B cell (primary cell): ENCODE measurements at regions not wholly inside any gene's neighbourhood (a gene's known extent, or its start where the extent isn't known, plus 50 kb on each side); places are given as distances from the start of the nearest gene placed in this dataset.

Experiments used
- ATAC-seq: fragments of 200-7000 bp; cut with Tn5 transposase; one replicate; pipeline ENCODE4 v1.10.0; 2021; ENCODE audit warnings: low read depth, mild to moderate bottlenecking, moderate number of reproducible peaks, moderate library complexity
- CTCF ChIA-PET: fragments of 350-600 bp; sonication (Branson Sonifier 250); formaldehyde crosslinking; loops from one replicate; lab custom pipeline; 2021; ENCODE audit warnings: antibody characterized with exemption, inconsistent platforms; lab: Charles Lee
- POLR2A ChIA-PET: fragments of 350-600 bp; sonication (Branson Sonifier 250); formaldehyde crosslinking; loops from one replicate; lab custom pipeline; 2021; ENCODE audit warnings: antibody characterized with exemption; lab: Charles Lee
- DNase-seq: peaks from one replicate; pipeline ENCODE4 v3.0.0; 2013
- H2AFZ ChIP-seq: 2 replicates; pipeline ENCODE4 v1.6.1; 2012; ENCODE audit warnings: mild to moderate bottlenecking, low read depth, low read length; ENCODE audit not compliant: insufficient read depth, poor library complexity, severe bottlenecking
- H3K27ac ChIP-seq, 2 donors: 1 replicate in 1 of 2; 2 replicates in 1 of 2; pipeline ENCODE4 v1.5.1; 2012 to 2013; ENCODE audit warnings: low read length in 2 of 2, mild to moderate bottlenecking in 2 of 2, moderate library complexity in 1 of 2
- H3K27me3 ChIP-seq, 4 experiments: fragments of 200-600 bp in 1 of 4; sonication (generic) in 1 of 4; replicated peaks in 1 of 4; 1 replicate in 2 of 4; 2 replicates in 2 of 4; pipeline versions ENCODE4 v1.6.1 to v1.7.0; 2013 to 2016; ENCODE audit warnings: low read length in 3 of 4, mild to moderate bottlenecking in 2 of 4, mixed read lengths in 1 of 4, moderate library complexity in 1 of 4; ENCODE audit not compliant: insufficient read depth in 4 of 4, control insufficient read depth in 3 of 4; ENCODE audit errors: control extremely low read depth in 1 of 4
- H3K36me3 ChIP-seq, 2 experiments: replicated peaks in 1 of 2; 1 replicate in 1 of 2; 2 replicates in 1 of 2; pipeline versions ENCODE4 v1.6.1 to v1.7.1; 2013; ENCODE audit warnings: low read length in 1 of 2; ENCODE audit not compliant: insufficient read depth in 2 of 2, control insufficient read depth in 1 of 2; ENCODE audit errors: control extremely low read depth in 1 of 2, extremely low read depth in 1 of 2
- H3K4me1 ChIP-seq, 2 donors: fragments of 200-600 bp in 1 of 2; sonication (generic) in 1 of 2; 1 replicate in 1 of 2; 2 replicates in 1 of 2; pipeline versions ENCODE4 v1.5.1 to v1.6.1; 2013 to 2017; ENCODE audit warnings: low read length in 2 of 2; ENCODE audit not compliant: control insufficient read depth in 2 of 2, insufficient read depth in 2 of 2
- H3K4me2 ChIP-seq: replicated peaks from 2 replicates; pipeline ENCODE3; 2012; ENCODE audit warnings: mild to moderate bottlenecking, low read depth, low read length; ENCODE audit not compliant: poor library complexity, severe bottlenecking
- H3K4me3 ChIP-seq, 5 experiments: fragments of 200-600 bp in 1 of 5; sonication (generic) in 1 of 5; 1 replicate in 3 of 5; 2 replicates in 2 of 5; pipeline versions ENCODE4 v1.5.1 to v1.7.0; 2011 to 2016; ENCODE audit warnings: low read length in 4 of 5, mild to moderate bottlenecking in 4 of 5, low read depth in 2 of 5, control low read depth in 1 of 5, moderate library complexity in 1 of 5; ENCODE audit not compliant: insufficient read depth in 1 of 5; ENCODE audit errors: control extremely low read depth in 1 of 5, extremely low read depth in 1 of 5
- H3K79me2 ChIP-seq: fragments of 200-600 bp; sonication (generic); one replicate; pipeline ENCODE4 v1.6.0; 2016; ENCODE audit warnings: low read length; ENCODE audit not compliant: control insufficient read depth, insufficient read depth
- H3K9ac ChIP-seq: fragments of 200-600 bp; sonication (generic); 2 replicates; pipeline ENCODE4 v1.6.1; 2017; ENCODE audit warnings: mild to moderate bottlenecking, low read length, moderate library complexity
- H3K9me3 ChIP-seq, 3 donors: one replicate each; pipeline versions ENCODE4 v1.6.1 to v1.7.1; 2013; ENCODE audit warnings: low read length in 2 of 3; ENCODE audit not compliant: control insufficient read depth in 2 of 3, insufficient read depth in 1 of 3; ENCODE audit errors: control extremely low read depth in 1 of 3
- H4K20me1 ChIP-seq: 2 replicates; pipeline ENCODE4 v1.6.0; 2012; ENCODE audit warnings: mild to moderate bottlenecking, low read length; ENCODE audit not compliant: insufficient read depth, control insufficient read depth, poor library complexity, severe bottlenecking
- H3K27ac Mint-ChIP-seq: one replicate; pipeline ENCODE4 v1.8.0; 2021; ENCODE audit warnings: mixed read lengths
- H3K27me3 Mint-ChIP-seq: one replicate; pipeline ENCODE4 v1.8.0; 2021; ENCODE audit warnings: mixed read lengths
- H3K4me1 Mint-ChIP-seq: one replicate; pipeline ENCODE4 v1.8.0; 2021; ENCODE audit warnings: mixed read lengths
- H3K4me3 Mint-ChIP-seq: one replicate; pipeline ENCODE4 v1.8.0; 2021; ENCODE audit warnings: mixed read lengths
- H3K9me3 Mint-ChIP-seq: one replicate; pipeline ENCODE4 v1.8.0; 2022; ENCODE audit warnings: mixed read lengths; ENCODE audit not compliant: insufficient read depth
- EZH2 ChIP-seq: IDR thresholded peaks from 2 replicates; pipeline ENCODE4 v1.6.1; 2012; ENCODE audit warnings: borderline replicate concordance, low read depth, mild to moderate bottlenecking, moderate library complexity, low read length; ENCODE audit not compliant: insufficient read depth, poor library complexity, severe bottlenecking
- WGBS: methylation state at CpG from one replicate; pipeline ENCODE4 v1.1.5; 2013; ENCODE audit warnings: missing lambda C conversion rate; ENCODE audit not compliant: insufficient coverage; 5-methylcytosine and 5-hydroxymethylcytosine counted together
- intact Hi-C: fragments of 100-400 bp; cut with micrococcal nuclease; formaldehyde crosslinking; loops from one replicate; pipeline ENCODE4 v1.10.0; 2022
- TF ChIP-seq, protein P1 (sequence below): fragments of 200-600 bp; IDR thresholded peaks from one replicate; pipeline ENCODE4 v1.8.0; 2022; ENCODE audit warnings: antibody characterized with exemption, mild to moderate bottlenecking

DNA sequence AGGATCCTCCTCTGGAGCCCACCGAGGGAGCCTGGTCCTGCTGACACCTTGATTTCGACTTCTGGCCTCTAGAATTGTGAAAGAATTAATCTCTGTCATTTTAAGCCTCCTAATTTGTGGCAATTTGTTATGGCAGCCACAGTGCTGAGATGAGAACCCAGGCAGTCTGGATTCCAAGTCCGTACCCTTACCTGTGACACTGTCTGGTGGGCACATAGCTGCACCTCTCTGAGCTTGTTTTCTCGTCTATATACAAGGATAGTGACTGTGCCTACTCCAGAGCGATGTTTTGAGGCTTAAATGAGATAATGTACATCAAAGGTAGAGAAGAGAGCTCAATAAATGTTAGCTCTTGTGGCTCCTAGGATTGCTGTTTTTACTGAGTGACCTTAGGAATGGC is 128.4 kb upstream of the MPHOSPH6 start:
- Histone ChIP-seq H3K9me3 (no peaks in the 10 kb centered on the region), H3K27me3 (no peaks in the 10 kb centered on the region), H3K9ac (no peak overlapping the region), H2AFZ (no peak overlapping the region), H3K27ac (no peak overlapping the region), H3K79me2 (no peaks in the 10 kb centered on the region), H3K4me2 (no peak overlapping the region), H3K4me1 (no peaks in the 10 kb centered on the region), H3K4me3 (no peak overlapping the region), H4K20me1 (no peaks in the 10 kb centered on the region), H3K36me3 (no peaks in the 10 kb centered on the region)
- TF ChIP-seq, protein P1, sequence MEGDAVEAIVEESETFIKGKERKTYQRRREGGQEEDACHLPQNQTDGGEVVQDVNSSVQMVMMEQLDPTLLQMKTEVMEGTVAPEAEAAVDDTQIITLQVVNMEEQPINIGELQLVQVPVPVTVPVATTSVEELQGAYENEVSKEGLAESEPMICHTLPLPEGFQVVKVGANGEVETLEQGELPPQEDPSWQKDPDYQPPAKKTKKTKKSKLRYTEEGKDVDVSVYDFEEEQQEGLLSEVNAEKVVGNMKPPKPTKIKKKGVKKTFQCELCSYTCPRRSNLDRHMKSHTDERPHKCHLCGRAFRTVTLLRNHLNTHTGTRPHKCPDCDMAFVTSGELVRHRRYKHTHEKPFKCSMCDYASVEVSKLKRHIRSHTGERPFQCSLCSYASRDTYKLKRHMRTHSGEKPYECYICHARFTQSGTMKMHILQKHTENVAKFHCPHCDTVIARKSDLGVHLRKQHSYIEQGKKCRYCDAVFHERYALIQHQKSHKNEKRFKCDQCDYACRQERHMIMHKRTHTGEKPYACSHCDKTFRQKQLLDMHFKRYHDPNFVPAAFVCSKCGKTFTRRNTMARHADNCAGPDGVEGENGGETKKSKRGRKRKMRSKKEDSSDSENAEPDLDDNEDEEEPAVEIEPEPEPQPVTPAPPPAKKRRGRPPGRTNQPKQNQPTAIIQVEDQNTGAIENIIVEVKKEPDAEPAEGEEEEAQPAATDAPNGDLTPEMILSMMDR, result no peak
- TF ChIP-seq EZH2, result no peak
- no peak for ATAC-seq
- CTCF ChIA-PET, result no interaction called here
- Mint-ChIP-seq H3K27me3 (peaks cover 8% of the 10 kb centered on the region), H3K4me3 (no peak overlapping the region), H3K27ac (no peak overlapping the region), H3K9me3 (no peaks in the 10 kb centered on the region), H3K4me1 (no peaks in the 10 kb centered on the region)
- POLR2A ChIA-PET, result no interaction called here
- intact Hi-C loops, result no loop called here
- WGBS, result 89% methylated on average over 5 of the region's 5 CpGs
- DNase-seq, result no peak

DNA sequence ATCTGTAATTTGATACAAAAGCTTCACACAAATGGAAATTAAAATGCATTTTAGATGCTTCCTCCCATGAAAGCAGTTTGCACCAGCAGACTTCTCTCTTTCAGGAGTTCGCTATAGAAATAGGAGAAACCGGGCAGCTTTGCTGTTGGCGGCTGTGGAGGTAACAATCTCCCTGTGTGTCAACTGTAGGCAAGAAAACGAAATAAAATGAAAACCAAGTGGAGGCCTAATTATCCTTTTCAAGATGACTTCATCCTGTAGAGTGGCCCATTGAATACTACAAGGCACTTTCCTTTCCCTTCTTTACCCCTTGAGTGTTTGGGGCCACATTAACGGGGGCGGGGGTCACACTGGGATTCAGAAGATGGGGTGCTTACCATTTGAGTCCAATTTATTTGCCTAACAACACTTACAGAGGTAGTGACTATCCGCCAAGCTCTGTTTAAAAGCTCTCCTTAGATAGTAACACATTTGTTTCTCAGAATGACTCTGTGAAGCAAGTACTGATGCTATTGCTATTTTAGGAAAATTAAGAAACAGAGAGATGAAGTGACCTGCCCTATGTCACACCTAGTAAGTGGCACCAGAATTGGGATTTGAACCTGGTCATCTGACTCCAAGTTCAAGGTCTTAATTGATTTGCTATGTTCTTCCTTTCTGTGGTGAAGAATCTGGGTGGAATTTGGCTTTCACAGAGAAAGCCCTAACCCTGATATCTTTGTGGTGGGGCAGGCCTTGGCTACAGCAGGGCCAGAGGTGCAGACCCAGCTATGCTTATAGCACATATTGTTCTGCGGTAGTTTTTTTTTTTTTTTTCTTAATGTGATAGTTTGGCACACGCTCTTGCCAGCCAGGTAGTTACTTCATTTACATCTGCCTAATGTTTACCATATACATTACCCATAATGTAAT is 125.5 kb upstream of the MPHOSPH6 start:
- Histone ChIP-seq H3K27me3 (no peaks in the 10 kb centered on the region), H4K20me1 (no peaks in the 10 kb centered on the region), H3K4me2 (no peak overlapping the region), H3K27ac (no peak overlapping the region), H3K4me1 (no peaks in the 10 kb centered on the region), H3K36me3 (no peaks in the 10 kb centered on the region), H3K9ac (no peak overlapping the region), H3K4me3 (no peak overlapping the region), H3K9me3 (no peaks in the 10 kb centered on the region), H2AFZ (no peak overlapping the region), H3K79me2 (no peaks in the 10 kb centered on the region)
- intact Hi-C loops, result no loop called here
- Mint-ChIP-seq H3K9me3 (no peaks in the 10 kb centered on the region), H3K4me3 (no peak overlapping the region), H3K4me1 (no peaks in the 10 kb centered on the region), H3K27ac (no peak overlapping the region), H3K27me3 (peaks cover 8% of the 10 kb centered on the region)
- DNase-seq (no peak), ATAC-seq (no peak)
- TF ChIP-seq, protein P1, result no peak
- no peak for TF ChIP-seq EZH2
- WGBS, result 100% methylated on average over 1 of the region's 9 CpGs
- ChIA-PET CTCF (interaction anchor here (1.0 kb wide), 1 partner anchor 31 kb away, joined by 3 read pairs; no protein-coding TSS in a partner anchor), POLR2A (no interaction called here)
